BJ (cell line): ENCODE measurements at regions not wholly inside any gene's neighbourhood (a gene's known extent, or its start where the extent isn't known, plus 50 kb on each side); places are given as distances from the start of the nearest gene placed in this dataset.

Experiments used
- CTCF ChIA-PET: fragments of 350-600 bp; formaldehyde crosslinking; extraction: SDS; loops from one replicate; lab custom pipeline; 2021; ENCODE audit warnings: antibody characterized with exemption, inconsistent platforms; lab: Yijun Ruan, JAX
- POLR2A ChIA-PET: fragments of 300-600 bp; sonication (Branson Sonifier 250); formaldehyde crosslinking; extraction: SDS; loops from one replicate; lab custom pipeline; 2021; ENCODE audit warnings: antibody characterized with exemption; lab: Charles Lee
- DNase-seq: peaks from one replicate; pipeline ENCODE4 v3.0.0-alpha.2; 2011; ENCODE audit warnings: low read depth
- H3K27me3 ChIP-seq: 2 replicates; pipeline ENCODE4 v1.6.0; 2011; ENCODE audit warnings: low read length; ENCODE audit not compliant: control insufficient read depth, insufficient read depth
- H3K36me3 ChIP-seq: 2 replicates; pipeline ENCODE4 v1.5.1; 2011; ENCODE audit warnings: low read length; ENCODE audit not compliant: control insufficient read depth, insufficient read depth
- H3K4me3 ChIP-seq: 2 replicates; pipeline ENCODE4 v1.5.1; 2011; ENCODE audit warnings: low read depth, mild to moderate bottlenecking, control low read depth, low read length
- CTCF ChIP-seq: IDR thresholded peaks from 2 replicates; pipeline ENCODE4 v1.5.1; 2011; ENCODE audit warnings: low read depth, mild to moderate bottlenecking, control low read depth, inconsistent platforms, low read length, moderate library complexity; ENCODE audit not compliant: insufficient read depth

DNA sequence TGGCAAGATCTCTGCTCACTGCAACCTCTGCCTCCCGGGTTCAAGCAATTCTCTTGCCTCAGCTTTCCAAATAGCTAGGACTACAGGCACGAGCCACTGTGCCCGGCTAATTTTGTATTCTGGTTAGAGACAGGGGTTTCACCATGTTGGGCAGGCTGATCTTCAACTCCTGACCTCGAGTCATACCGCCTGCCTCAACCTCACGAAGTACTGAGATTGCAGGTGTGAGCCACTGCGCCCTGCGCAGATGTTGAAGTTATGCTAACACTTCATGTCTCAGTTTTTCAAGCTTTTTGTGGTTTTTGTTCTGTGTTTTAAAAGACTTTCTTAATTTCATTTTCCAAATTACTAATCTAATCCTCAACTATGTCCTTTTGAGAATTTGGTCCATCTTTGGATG, 154.4 kb upstream of the TLL1 start:
- ChIA-PET CTCF (interaction anchor here (1.1 kb wide), 1 partner anchor 28 kb away, joined by 3 read pairs; no protein-coding TSS in a partner anchor), POLR2A (no interaction called here)
- DNase-seq = no peak
- Histone ChIP-seq H3K36me3 (no peaks in the 10 kb centered on the region), H3K4me3 (no peak overlapping the region), H3K27me3 (no peaks in the 10 kb centered on the region)
- no peak for TF ChIP-seq CTCF

DNA sequence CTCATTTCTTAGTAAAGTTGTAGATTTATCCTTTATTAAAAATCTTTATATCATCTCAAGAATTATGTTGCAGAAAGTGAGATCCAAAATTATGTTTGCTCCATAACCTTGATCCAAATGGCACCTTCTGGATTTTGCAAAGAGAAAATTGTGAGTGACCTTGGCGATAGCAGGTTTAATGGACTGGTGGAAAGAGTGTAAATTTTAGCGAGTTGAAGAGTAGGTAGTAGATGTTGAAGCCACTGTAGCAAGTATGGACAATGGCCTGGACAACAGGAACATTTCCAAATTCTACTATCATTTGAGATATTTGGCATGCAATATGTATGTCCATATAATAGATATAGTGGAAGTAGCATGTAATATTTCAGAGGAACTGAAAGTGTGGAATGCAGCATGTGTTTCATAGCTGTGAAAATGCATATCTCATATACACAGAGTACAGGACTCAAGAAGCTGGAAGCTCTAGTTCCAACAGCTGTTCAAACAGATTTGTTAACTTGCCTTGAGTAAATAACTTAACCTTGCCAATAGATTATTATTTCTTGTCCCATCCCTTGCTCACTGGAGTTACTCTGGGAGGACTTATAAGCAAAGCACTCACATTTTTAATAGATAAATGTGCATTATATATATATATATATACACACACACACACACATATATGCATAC, 152.5 kb upstream of the TLL1 start:
- no peak for DNase-seq
- no peak for TF ChIP-seq CTCF
- CTCF ChIA-PET = no interaction called here
- Histone ChIP-seq H3K36me3 (no peaks in the 10 kb centered on the region), H3K27me3 (no peaks in the 10 kb centered on the region), H3K4me3 (no peak overlapping the region)
- POLR2A ChIA-PET = no interaction called here

DNA sequence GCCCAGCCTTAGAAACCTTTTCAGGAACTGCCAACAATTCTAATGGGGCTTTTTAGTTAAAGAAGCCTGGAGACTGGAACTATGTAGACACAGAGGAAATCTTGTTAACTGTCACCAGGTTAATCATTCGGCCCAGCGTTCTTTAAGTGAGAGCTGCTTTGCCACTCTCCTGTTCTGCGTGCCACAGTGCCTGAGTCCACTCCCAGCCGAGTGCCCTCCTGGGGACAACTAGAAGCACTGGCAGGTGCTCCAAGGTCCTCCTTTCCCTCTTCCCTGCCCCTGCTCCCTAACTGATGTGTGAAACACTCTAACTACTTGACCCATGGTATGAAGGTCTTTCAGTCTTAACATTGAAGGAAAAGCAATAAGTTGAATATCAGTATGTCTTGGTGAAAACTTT, 151.2 kb upstream of the TLL1 start:
- Histone ChIP-seq H3K36me3 (no peaks in the 10 kb centered on the region), H3K4me3 (no peak overlapping the region), H3K27me3 (no peaks in the 10 kb centered on the region)
- CTCF ChIA-PET = no interaction called here
- POLR2A ChIA-PET = no interaction called here
- DNase-seq = no peak
- TF ChIP-seq CTCF = no peak

DNA sequence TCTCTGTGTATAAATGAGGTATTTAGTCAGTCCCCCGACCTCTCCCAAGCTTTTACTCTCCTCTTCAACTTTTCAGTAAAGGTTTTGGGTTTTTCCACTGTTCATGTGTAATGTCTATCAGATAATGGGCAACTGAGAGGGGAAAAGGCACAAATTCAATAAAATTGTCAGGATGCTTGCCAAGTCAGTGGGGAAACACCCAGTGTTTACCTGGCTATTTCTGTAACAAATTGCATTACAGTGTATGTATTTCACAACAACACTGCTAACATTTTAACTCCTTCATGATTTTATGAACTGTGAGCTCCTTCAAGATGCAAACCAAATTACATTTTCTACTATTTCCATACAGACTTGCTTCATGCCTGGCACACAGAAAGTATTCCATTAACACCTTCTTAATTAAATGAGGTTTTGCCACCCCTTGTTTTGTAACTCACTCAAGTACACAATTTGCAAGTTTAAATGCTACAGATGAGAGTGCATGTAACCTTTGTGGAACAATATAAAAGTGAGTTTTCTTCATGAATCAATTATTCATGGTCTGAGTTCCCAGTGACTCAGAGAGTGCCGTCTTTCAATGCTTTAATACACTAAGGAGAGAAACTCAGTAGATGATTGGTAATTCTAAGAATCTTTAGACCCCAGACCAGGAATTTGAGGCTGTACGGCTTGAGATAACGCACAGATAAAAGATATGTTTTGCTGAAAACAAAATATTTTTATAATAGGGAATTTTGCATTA, 149.8 kb upstream of the TLL1 start:
- no peak for DNase-seq
- Histone ChIP-seq H3K4me3 (no peak overlapping the region), H3K27me3 (no peaks in the 10 kb centered on the region), H3K36me3 (no peaks in the 10 kb centered on the region)
- TF ChIP-seq CTCF = no peak
- ChIA-PET CTCF (no interaction called here), POLR2A (no interaction called here)

GRCh38 chr4:165724786-165725185, 148.3 kb upstream of the TLL1 start:
- no peak for TF ChIP-seq CTCF
- DNase-seq = no peak
- Histone ChIP-seq H3K36me3 (no peaks in the 10 kb centered on the region), H3K27me3 (no peaks in the 10 kb centered on the region), H3K4me3 (no peak overlapping the region)
- ChIA-PET CTCF (no interaction called here), POLR2A (no interaction called here)
